Ectodermal cell (in vitro differentiated cells): ENCODE measurements at regions not wholly inside any gene's neighbourhood (a gene's known extent, or its start where the extent isn't known, plus 50 kb on each side); places are given as distances from the start of the nearest gene placed in this dataset.

Experiments used
- H3K27ac ChIP-seq: 2 replicates; pipeline ENCODE4 v1.7.0; 2013; ENCODE audit warnings: mild to moderate bottlenecking, low read depth, low read length; ENCODE audit not compliant: insufficient read depth, poor library complexity, severe bottlenecking
- H3K27me3 ChIP-seq: 2 replicates; pipeline ENCODE4 v1.7.0; 2013; ENCODE audit warnings: mild to moderate bottlenecking, low read length; ENCODE audit not compliant: insufficient read depth, control insufficient read depth, poor library complexity, severe bottlenecking
- H3K36me3 ChIP-seq: one replicate; pipeline ENCODE4 v1.7.0; 2013; ENCODE audit warnings: low read length; ENCODE audit not compliant: control insufficient read depth, insufficient read depth
- H3K4me1 ChIP-seq: one replicate; pipeline ENCODE4 v1.7.0; 2013; ENCODE audit warnings: low read length; ENCODE audit not compliant: control insufficient read depth, insufficient read depth
- H3K4me3 ChIP-seq: 2 replicates; pipeline ENCODE4 v1.7.0; 2013; ENCODE audit warnings: low read depth, low read length, control low read depth; ENCODE audit not compliant: insufficient read depth
- H3K9me3 ChIP-seq: 2 replicates; pipeline ENCODE4 v1.7.0; 2013; ENCODE audit warnings: mild to moderate bottlenecking, low read length, moderate library complexity; ENCODE audit not compliant: control insufficient read depth
- WGBS, 2 experiments: methylation state at CpG; one replicate each; pipeline ENCODE4 v1.1.7; 2013; ENCODE audit warnings: missing lambda C conversion rate in 2 of 2; 5-methylcytosine and 5-hydroxymethylcytosine counted together

GRCh38 chr5:18312016-18312415, 677.8 kb downstream of the TAF11L14 start:
- 95% methylated on average over 1 of the region's 1 CpG for WGBS, 2 experiments
- Histone ChIP-seq H3K27ac (no peak overlapping the region), H3K27me3 (no peaks in the 10 kb centered on the region), H3K4me3 (no peak overlapping the region), H3K36me3 (no peaks in the 10 kb centered on the region), H3K9me3 (no peaks in the 10 kb centered on the region), H3K4me1 (no peaks in the 10 kb centered on the region)

- H3K27ac ChIP-seq, result no peak overlapping the region
- H3K4me3 ChIP-seq, result no peak overlapping the region
- no peaks in the 10 kb centered on the region for H3K9me3 ChIP-seq
- no peaks in the 10 kb centered on the region for H3K36me3 ChIP-seq
- 6% methylated on average over 2 of the region's 6 CpGs; no CpG with 5 or more reads in 1 of the 2 experiments for WGBS, 2 experiments
- no peaks in the 10 kb centered on the region for H3K27me3 ChIP-seq
- H3K4me1 ChIP-seq, result no peaks in the 10 kb centered on the region
Observed at GRCh38 chr5:18314192-18314778, 680.0 kb downstream of the TAF11L14 start.

GRCh38 chr5:18321262-18321942, 687.1 kb downstream of the TAF11L14 start:
- H3K4me1 ChIP-seq, result no peaks in the 10 kb centered on the region
- H3K9me3 ChIP-seq, result no peaks in the 10 kb centered on the region
- no peak overlapping the region for H3K4me3 ChIP-seq
- no peak overlapping the region for H3K27ac ChIP-seq
- no peaks in the 10 kb centered on the region for H3K36me3 ChIP-seq
- H3K27me3 ChIP-seq, result no peaks in the 10 kb centered on the region
- WGBS, 2 experiments, result 83 to 88% methylated on average over 5 of the region's 5 CpGs

- Histone ChIP-seq H3K4me1 (no peaks in the 10 kb centered on the region), H3K4me3 (no peak overlapping the region), H3K27me3 (no peaks in the 10 kb centered on the region), H3K36me3 (no peaks in the 10 kb centered on the region), H3K9me3 (no peaks in the 10 kb centered on the region), H3K27ac (no peak overlapping the region)
- 80 to 89% methylated on average over 2 of the region's 2 CpGs for WGBS, 2 experiments
Observed at GRCh38 chr5:18323891-18324290, 689.6 kb downstream of the TAF11L14 start.

GRCh38 chr5:18325431-18325830, 691.2 kb downstream of the TAF11L14 start:
- Histone ChIP-seq H3K4me1 (no peaks in the 10 kb centered on the region), H3K9me3 (no peaks in the 10 kb centered on the region), H3K27ac (no peak overlapping the region), H3K4me3 (no peak overlapping the region), H3K27me3 (no peaks in the 10 kb centered on the region), H3K36me3 (no peaks in the 10 kb centered on the region)
- 84 to 88% methylated on average over 2 to 3 of the region's 3 CpGs for whole genome bisulfite sequencing, 2 experiments

- Histone ChIP-seq H3K27me3 (no peaks in the 10 kb centered on the region), H3K9me3 (no peaks in the 10 kb centered on the region), H3K4me3 (no peak overlapping the region), H3K27ac (peak overlapping the region; percentile 38), H3K4me1 (no peaks in the 10 kb centered on the region), H3K36me3 (no peaks in the 10 kb centered on the region)
Observed at GRCh38 chr5:18329328-18329727, 695.1 kb downstream of the TAF11L14 start.

- no CpG with 5 or more reads among the region's 1 CpG for WGBS, 2 experiments
- Histone ChIP-seq H3K4me1 (no peaks in the 10 kb centered on the region), H3K9me3 (no peaks in the 10 kb centered on the region), H3K4me3 (no peak overlapping the region), H3K27me3 (no peaks in the 10 kb centered on the region), H3K36me3 (no peaks in the 10 kb centered on the region), H3K27ac (no peak overlapping the region)
Observed at GRCh38 chr5:18333841-18334240, 699.6 kb downstream of the TAF11L14 start.

- Histone ChIP-seq H3K4me1 (no peaks in the 10 kb centered on the region), H3K36me3 (no peaks in the 10 kb centered on the region), H3K27me3 (no peaks in the 10 kb centered on the region), H3K9me3 (no peaks in the 10 kb centered on the region), H3K4me3 (no peak overlapping the region), H3K27ac (no peak overlapping the region)
- 88 to 94% methylated on average over 2 of the region's 5 CpGs for WGBS, 2 experiments
Observed at GRCh38 chr5:18334949-18335348, 700.7 kb downstream of the TAF11L14 start.

GRCh38 chr5:18354828-18355227, 720.6 kb downstream of the TAF11L14 start:
- H3K27me3 ChIP-seq, result no peaks in the 10 kb centered on the region
- no peaks in the 10 kb centered on the region for H3K4me1 ChIP-seq
- H3K27ac ChIP-seq, result no peak overlapping the region
- H3K36me3 ChIP-seq, result no peaks in the 10 kb centered on the region
- H3K9me3 ChIP-seq, result no peaks in the 10 kb centered on the region
- 82 to 95% methylated on average over 3 of the region's 3 CpGs for WGBS, 2 experiments
- no peak overlapping the region for H3K4me3 ChIP-seq

- Histone ChIP-seq H3K27ac (no peak overlapping the region), H3K4me3 (no peak overlapping the region), H3K4me1 (no peaks in the 10 kb centered on the region), H3K9me3 (no peaks in the 10 kb centered on the region), H3K27me3 (no peaks in the 10 kb centered on the region), H3K36me3 (no peaks in the 10 kb centered on the region)
- WGBS, 2 experiments, result 92 to 94% methylated on average over 4 of the region's 4 CpGs
Observed at GRCh38 chr5:18357486-18357885, 723.2 kb downstream of the TAF11L14 start.
